HepG2 (cell line): ENCODE measurements at regions not wholly inside any gene's neighbourhood (a gene's known extent, or its start where the extent isn't known, plus 50 kb on each side); places are given as distances from the start of the nearest gene placed in this dataset.

Experiments
- ATAC-seq: fragments of 200-7000 bp; cut with Tn5 transposase; 3 replicates; pipeline ENCODE4 v1.9.1; 2020; ENCODE audit warnings: mild to moderate bottlenecking, moderate library complexity
- BruUV-seq: library from RNA; stranded (reverse); fragments of 400-500 nt; replicated peaks from 2 replicates; lab custom pipeline; 2021; lab: Mats Ljungman, UMichigan
- CTCF ChIA-PET: fragments of 300-600 bp; formaldehyde crosslinking; extraction: SDS; loops from one replicate; lab custom pipeline; 2021; ENCODE audit warnings: low total read pairs, inconsistent platforms, low intra/inter-chr PET ratio; lab: Yijun Ruan, JAX
- POLR2A ChIA-PET: fragments of 350-600 bp; sonication (Branson Sonifier 250); formaldehyde crosslinking; loops from one replicate; lab custom pipeline; 2020; ENCODE audit warnings: antibody characterized with exemption, inconsistent platforms; lab: Yijun Ruan, JAX
- DNase-seq: peaks from one replicate; pipeline ENCODE4 v3.0.0-alpha.2; 2015; ENCODE audit warnings: low spot score
- FAIRE-seq: peaks from 3 replicates; lab custom pipeline; 2011; peaks lifted over from hg19 to GRCh38; lab: Jason Lieb, UNC
- H2AFZ ChIP-seq: one replicate; pipeline ENCODE4 v1.6.1; 2011; ENCODE audit warnings: low read length, inconsistent platforms
- H3K27ac ChIP-seq: fragments of 300-600 bp; 3 replicates; pipeline ENCODE4 v1.8.0; 2011; ENCODE audit warnings: mixed run types, mild to moderate bottlenecking, mixed read lengths, low read length, inconsistent platforms; ENCODE audit not compliant: insufficient read depth; ENCODE audit errors: extremely low read length
- H3K27me3 ChIP-seq, 2 experiments: fragments of 200-600 bp in 1 of 2; 2 replicates in 1 of 2; 3 replicates in 1 of 2; pipeline versions ENCODE4 v1.6.0 to v1.8.0; 2011; ENCODE audit warnings: low read length in 2 of 2, mild to moderate bottlenecking in 2 of 2, moderate library complexity in 2 of 2, inconsistent platforms in 1 of 2; ENCODE audit not compliant: insufficient read depth in 2 of 2, control insufficient read depth in 1 of 2
- H3K36me3 ChIP-seq, 2 experiments: fragments of 200-600 bp in 1 of 2; replicated peaks in 1 of 2; 2 replicates in 1 of 2; 3 replicates in 1 of 2; pipeline versions ENCODE4 v1.5.1 to v1.8.0; 2011; ENCODE audit warnings: low read length in 2 of 2, inconsistent platforms in 1 of 2; ENCODE audit not compliant: insufficient read depth in 2 of 2, control insufficient read depth in 1 of 2
- H3K4me1 ChIP-seq: 2 replicates; pipeline ENCODE4 v1.5.1; 2012; ENCODE audit warnings: low read length, inconsistent platforms; ENCODE audit not compliant: insufficient read depth
- H3K4me2 ChIP-seq: 2 replicates; pipeline ENCODE4 v1.6.0; 2011; ENCODE audit warnings: low read depth, low read length, inconsistent platforms
- H3K4me3 ChIP-seq, 3 experiments: fragments of 200-600 bp in 1 of 3; sonication (generic), shearing (Covaris generic) in 1 of 3; replicated peaks in 1 of 3; 2 replicates each; pipeline ENCODE4 v1.5.1; 2011 to 2016; ENCODE audit warnings: low read length in 3 of 3, inconsistent platforms in 2 of 3, low read depth in 2 of 3, mild to moderate bottlenecking in 2 of 3, control low read depth in 1 of 3, mixed read lengths in 1 of 3; ENCODE audit not compliant: insufficient read depth in 1 of 3
- H3K79me2 ChIP-seq: one replicate; pipeline ENCODE4 v1.6.1; 2011; ENCODE audit warnings: low read length, inconsistent platforms; ENCODE audit not compliant: insufficient read depth
- H3K9ac ChIP-seq: 2 replicates; pipeline ENCODE4 v1.6.0; 2011; ENCODE audit warnings: mild to moderate bottlenecking, low read depth, low read length, inconsistent platforms; ENCODE audit not compliant: insufficient read depth
- H3K9me3 ChIP-seq: 2 replicates; pipeline ENCODE4 v1.5.1; 2012; ENCODE audit warnings: mild to moderate bottlenecking, low read length
- H4K20me1 ChIP-seq: 2 replicates; pipeline ENCODE4 v1.6.0; 2011; ENCODE audit warnings: inconsistent platforms, mild to moderate bottlenecking, low read length, moderate library complexity; ENCODE audit not compliant: insufficient read depth
- AGO1 ChIP-seq: fragments of 200-400 bp; formaldehyde crosslinking; IDR thresholded peaks from 2 replicates; pipeline ENCODE4 v1.6.1; 2017; ENCODE audit warnings: mild to moderate bottlenecking, low read depth, low read length, moderate library complexity; ENCODE audit not compliant: poor library complexity, severe bottlenecking
- CBX2 ChIP-seq, 2 experiments: fragments of 200-600 bp in 1 of 2; sonication (generic); formaldehyde crosslinking in 1 of 2; IDR thresholded peaks; 2 replicates each; pipeline versions ENCODE4 v1.7.0 to v1.8.1; 2018 to 2022; ENCODE audit warnings: low read depth in 2 of 2, low read length in 1 of 2, mild to moderate bottlenecking in 1 of 2, missing genetic modification reagents in 1 of 2
- CBX5 ChIP-seq: sonication (generic); formaldehyde crosslinking; IDR thresholded peaks from 2 replicates; pipeline ENCODE4 v1.4.0; 2020; ENCODE audit warnings: missing genetic modification reagents, borderline replicate concordance
- CENPX ChIP-seq: sonication (generic); formaldehyde crosslinking; IDR thresholded peaks from 2 replicates; pipeline ENCODE4 v1.9.0; 2021; ENCODE audit warnings: mild to moderate bottlenecking, missing genetic modification reagents, moderate library complexity
- HNF4A ChIP-seq: sonication (generic); formaldehyde crosslinking; IDR thresholded peaks from 2 replicates; pipeline ENCODE4 v1.4.0; 2020; ENCODE audit warnings: missing genetic modification reagents
- MAFF ChIP-seq: IDR thresholded peaks from 2 replicates; pipeline ENCODE4 v1.6.1; 2011; ENCODE audit warnings: low read depth, low read length, improper control_type of control experiment
- NR1H2 ChIP-seq: sonication (generic); formaldehyde crosslinking; IDR thresholded peaks from 2 replicates; pipeline ENCODE4 v1.8.1; 2022; ENCODE audit warnings: low read depth, missing genetic modification reagents, borderline replicate concordance
- NR2F6 ChIP-seq, 2 experiments: IDR thresholded peaks; 2 replicates each; pipeline ENCODE4 v1.6.1; 2016; ENCODE audit warnings: antibody characterized with exemption in 1 of 2, mild to moderate bottlenecking in 1 of 2
- PHF21A ChIP-seq: sonication (generic); formaldehyde crosslinking; IDR thresholded peaks from 2 replicates; pipeline ENCODE4 v1.5.0; 2020; ENCODE audit warnings: mild to moderate bottlenecking, missing genetic modification reagents
- SRF ChIP-seq: IDR thresholded peaks from 2 replicates; pipeline ENCODE4 v1.6.1; 2011; ENCODE audit warnings: mild to moderate bottlenecking, low read depth, low read length, moderate library complexity
- STAG1 ChIP-seq: sonication (generic); formaldehyde crosslinking; IDR thresholded peaks from 2 replicates; pipeline ENCODE4 v1.4.0; 2020; ENCODE audit warnings: missing genetic modification reagents
- ZBED4 ChIP-seq: sonication (generic); formaldehyde crosslinking; IDR thresholded peaks from 2 replicates; pipeline ENCODE4 v1.4.0; 2020; ENCODE audit warnings: missing genetic modification reagents, borderline replicate concordance
- ZFP36L1 ChIP-seq: sonication (generic); formaldehyde crosslinking; IDR thresholded peaks from 2 replicates; pipeline ENCODE4 v1.8.0; 2022; ENCODE audit warnings: mild to moderate bottlenecking, missing genetic modification reagents, moderate library complexity
- ZFP36L2 ChIP-seq: sonication (generic); formaldehyde crosslinking; IDR thresholded peaks from 2 replicates; pipeline ENCODE4 v1.4.0; 2020; ENCODE audit warnings: missing genetic modification reagents
- ZNF20 ChIP-seq: sonication (generic); formaldehyde crosslinking; IDR thresholded peaks from 2 replicates; pipeline ENCODE4 v1.4.0; 2020; ENCODE audit warnings: mild to moderate bottlenecking, moderate library complexity, missing genetic modification reagents
- ZNF317 ChIP-seq: sonication (generic); formaldehyde crosslinking; IDR thresholded peaks from 2 replicates; pipeline ENCODE4 v1.5.0; 2020; ENCODE audit warnings: mild to moderate bottlenecking, missing genetic modification reagents
- ZNF383 ChIP-seq: sonication (generic); formaldehyde crosslinking; IDR thresholded peaks from 2 replicates; pipeline ENCODE4 v1.4.0; 2020; ENCODE audit warnings: missing genetic modification reagents, mild to moderate bottlenecking, borderline replicate concordance
- ZNF432 ChIP-seq: sonication (generic); formaldehyde crosslinking; IDR thresholded peaks from 2 replicates; pipeline ENCODE4 v1.5.0; 2020; ENCODE audit warnings: missing genetic modification reagents, mild to moderate bottlenecking, borderline replicate concordance
- ZNF691 ChIP-seq: sonication (generic); formaldehyde crosslinking; IDR thresholded peaks from 2 replicates; pipeline ENCODE4 v1.4.0; 2020; ENCODE audit warnings: missing genetic modification reagents, low read depth, mild to moderate bottlenecking, borderline replicate concordance
- ZNF747 ChIP-seq: sonication (generic); formaldehyde crosslinking; IDR thresholded peaks from 2 replicates; pipeline ENCODE4 v1.8.1; 2023; ENCODE audit warnings: missing genetic modification reagents, mild to moderate bottlenecking, borderline replicate concordance
- WGBS: methylation state at CpG from one replicate; pipeline ENCODE4 v1.1.6; 2017; ENCODE audit warnings: low lambda C conversion rate; 5-methylcytosine and 5-hydroxymethylcytosine counted together
- in situ Hi-C: cut with HindIII; loops from 2 replicates; pipeline ENCODE4 v1.10.0; 2017; ENCODE audit warnings: low pct_unique_long_range_greater_than_20kb; ENCODE audit not compliant: extremely low pct_ligation_motif_present
- intact Hi-C: fragments of 100-400 bp; cut with micrococcal nuclease; formaldehyde crosslinking; loops from one replicate; pipeline ENCODE4 v1.10.0; 2022; ENCODE audit not compliant: unreplicated experiment

DNA sequence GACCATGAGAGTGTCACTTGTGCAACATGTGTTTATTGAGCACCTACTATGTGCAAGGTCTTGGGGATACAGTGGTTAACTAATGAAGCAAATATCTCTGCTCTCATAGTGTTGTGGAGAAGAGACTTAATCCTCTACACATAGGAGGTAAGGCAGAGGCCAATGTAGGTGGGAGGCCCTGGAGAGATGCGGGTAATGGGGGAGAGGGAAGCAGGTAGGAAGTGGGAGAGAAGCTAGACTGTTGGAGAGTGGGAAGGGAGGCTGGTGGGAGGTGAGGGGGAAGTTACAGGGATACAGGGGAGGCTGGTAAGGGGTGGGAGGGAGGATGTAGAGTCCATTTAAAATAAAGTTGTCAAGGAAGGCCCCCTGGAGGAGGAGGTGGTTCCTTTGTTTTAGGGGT is 240.0 kb downstream of the MIAT start (continued):
- TF ChIP-seq CBX2 (IDR thresholded peaks at IDR 0.05; ENCODE audit: low read depth, low read length), result no peak
- TF ChIP-seq CBX2 (CRISPR knock-in tag; IDR thresholded peaks at IDR 0.05; ENCODE audit: low read depth), result no peak
- TF ChIP-seq, all 625 proteins: peak for 0

DNA sequence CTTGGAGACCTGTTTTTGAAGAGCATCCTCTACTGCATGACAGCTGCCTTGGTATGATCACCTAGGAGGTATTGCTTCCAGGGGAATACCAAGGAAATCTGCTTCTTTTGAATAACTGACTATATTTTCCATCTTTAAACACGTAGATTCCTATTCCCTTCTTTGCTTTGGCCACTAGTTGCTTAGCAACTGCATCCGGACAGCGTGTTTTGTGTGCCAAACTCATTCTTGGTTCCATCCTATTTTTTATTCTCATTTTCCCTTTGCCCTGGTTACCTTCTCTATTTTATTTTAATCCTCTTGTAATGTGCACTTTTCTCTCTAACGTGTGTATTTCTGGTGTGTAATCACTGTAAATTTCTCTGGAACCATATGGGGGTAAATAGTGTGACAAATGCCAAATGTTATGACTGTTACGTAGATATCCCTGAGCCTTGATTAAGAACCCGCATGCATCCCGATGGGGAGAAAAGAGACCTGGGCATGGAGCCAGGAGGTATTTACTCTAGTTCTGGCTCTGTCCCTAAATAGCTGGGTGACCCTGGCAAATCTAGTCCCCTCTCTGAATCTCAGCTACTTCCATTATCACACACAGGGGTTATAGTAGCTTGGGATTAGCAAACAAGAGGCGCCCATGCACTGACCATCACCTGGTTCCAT is 241.7 kb downstream of the MIAT start:
- no peak for ATAC-seq
- no peaks in the 10 kb centered on the region for H3K79me2 ChIP-seq
- no peak overlapping the region for H3K27ac ChIP-seq
- H4K20me1 ChIP-seq, result no peaks in the 10 kb centered on the region
- intact Hi-C loops (no loop called here), in situ Hi-C loops (no loop called here)
- no TSS peak for BruUV-seq
- FAIRE-seq, result no peak
- no peaks in the 10 kb centered on the region for H3K9me3 ChIP-seq
- no peak overlapping the region for H3K9ac ChIP-seq
- H2AFZ ChIP-seq, result no peak overlapping the region
- peaks cover 2 to 3% of the 10 kb centered on the region in 2 experiments; a peak in 4 of 5 replicates for H3K27me3 ChIP-seq
- H3K4me3 ChIP-seq, result no peak overlapping the region
- no peak overlapping the region for H3K4me2 ChIP-seq
- ChIA-PET CTCF (no interaction called here), POLR2A (no interaction called here)
- peaks cover 11% of the 10 kb centered on the region; the same call in 1 of the 2 replicates for H3K4me1 ChIP-seq
- H3K36me3 ChIP-seq, result no peaks in the 10 kb centered on the region
- TF ChIP-seq ZNF691 (no peak), ZNF20 (no peak), ZBED4 (no peak), MAFF (no peak), PHF21A (CRISPR knock-in tag) (no peak), ZFP36L1 (CRISPR knock-in tag) (no peak), ZFP36L2 (CRISPR knock-in tag) (no peak), ZNF383 (CRISPR knock-in tag) (no peak), ZNF317 (CRISPR knock-in tag) (no peak), ZNF747 (CRISPR knock-in tag) (no peak), NR2F6 (IDR thresholded peaks at IDR 0.05) (no peak), NR2F6 (CRISPR knock-in tag; IDR thresholded peaks at IDR 0.05) (no peak), CENPX (CRISPR knock-in tag) (no peak), NR1H2 (CRISPR knock-in tag) (no peak), STAG1 (CRISPR knock-in tag) (no peak), AGO1 (no peak), ZNF432 (CRISPR knock-in tag) (no peak), CBX5 (CRISPR knock-in tag) (no peak), SRF (no peak), HNF4A (CRISPR knock-in tag) (no peak)
- DNase-seq, result no peak
- WGBS, result 31% methylated on average over 8 of the region's 8 CpGs
